Osteocyte (in vitro differentiated cells): ENCODE measurements at regions not wholly inside any gene's neighbourhood (a gene's known extent, or its start where the extent isn't known, plus 50 kb on each side); places are given as distances from the start of the nearest gene placed in this dataset.
"Not testable (repeated sequence)": the region's sequence is repeated elsewhere in the genome, so short reads cannot be mapped to it uniquely, and the experiment has no call there.

ENCODE experiments used
- DNase-seq: peaks from one replicate; pipeline ENCODE4 v3.0.0; 2021; ENCODE audit warnings: mixed read lengths; ENCODE audit not compliant: unreplicated experiment; ENCODE audit errors: extremely low spot score
- H3K27ac Mint-ChIP-seq: one replicate; pipeline ENCODE4 v1.8.0; 2021; ENCODE audit warnings: mild to moderate bottlenecking, mixed read lengths; ENCODE audit not compliant: unreplicated experiment
- H3K27me3 Mint-ChIP-seq: one replicate; pipeline ENCODE4 v1.8.0; 2021; ENCODE audit warnings: mixed read lengths; ENCODE audit not compliant: unreplicated experiment
- H3K36me3 Mint-ChIP-seq: one replicate; pipeline ENCODE4 v1.8.0; 2021; ENCODE audit warnings: mixed read lengths; ENCODE audit not compliant: unreplicated experiment
- H3K4me1 Mint-ChIP-seq: one replicate; pipeline ENCODE4 v1.8.0; 2021; ENCODE audit warnings: mixed read lengths; ENCODE audit not compliant: unreplicated experiment
- H3K4me3 Mint-ChIP-seq: one replicate; pipeline ENCODE4 v1.8.0; 2021; ENCODE audit warnings: mild to moderate bottlenecking, moderate library complexity, mixed read lengths; ENCODE audit not compliant: unreplicated experiment
- H3K9me3 Mint-ChIP-seq: one replicate; pipeline ENCODE4 v1.8.0; 2021; ENCODE audit warnings: mixed read lengths; ENCODE audit not compliant: unreplicated experiment

- H3K9me3 Mint-ChIP-seq, DNase-seq, H3K36me3 Mint-ChIP-seq, H3K27ac Mint-ChIP-seq, H3K4me3 Mint-ChIP-seq, H3K27me3 Mint-ChIP-seq, H3K4me1 Mint-ChIP-seq: not testable (repeated sequence)
These were observed 118.1 kb upstream of the PLGLB2 start for GRCh38 chr2:87629491-87630458.

- H3K4me1 Mint-ChIP-seq, H3K27ac Mint-ChIP-seq, H3K27me3 Mint-ChIP-seq, H3K9me3 Mint-ChIP-seq, H3K4me3 Mint-ChIP-seq, DNase-seq, H3K36me3 Mint-ChIP-seq: not testable (repeated sequence)
These were observed 117.0 kb upstream of the PLGLB2 start for GRCh38 chr2:87630892-87631291.

- H3K36me3 Mint-ChIP-seq = not testable (repeated sequence)
These were observed 116.5 kb upstream of the PLGLB2 start for GRCh38 chr2:87631402-87631801.

GRCh38 chr2:87633287-87633963 lies 114.5 kb upstream of the PLGLB2 start:
- not testable (repeated sequence) for DNase-seq, H3K27ac Mint-ChIP-seq, H3K4me1 Mint-ChIP-seq, H3K9me3 Mint-ChIP-seq, H3K36me3 Mint-ChIP-seq, H3K4me3 Mint-ChIP-seq, H3K27me3 Mint-ChIP-seq

More at GRCh38 chr2:87631402-87631801, 116.5 kb upstream of the PLGLB2 start:
- DNase-seq, H3K4me1 Mint-ChIP-seq, H3K9me3 Mint-ChIP-seq, H3K4me3 Mint-ChIP-seq, H3K27ac Mint-ChIP-seq, H3K27me3 Mint-ChIP-seq: not testable (repeated sequence)

GRCh38 chr2:87634106-87634505 lies 113.8 kb upstream of the PLGLB2 start:
- H3K36me3 Mint-ChIP-seq, H3K27me3 Mint-ChIP-seq, H3K4me3 Mint-ChIP-seq, H3K9me3 Mint-ChIP-seq, H3K4me1 Mint-ChIP-seq, DNase-seq, H3K27ac Mint-ChIP-seq: not testable (repeated sequence)

GRCh38 chr2:87634971-87635650 lies 112.8 kb upstream of the PLGLB2 start:
- not testable (repeated sequence) for H3K4me1 Mint-ChIP-seq, H3K36me3 Mint-ChIP-seq, H3K4me3 Mint-ChIP-seq, H3K27me3 Mint-ChIP-seq, DNase-seq, H3K9me3 Mint-ChIP-seq
- H3K27ac Mint-ChIP-seq = peak overlapping the region; percentile 59

- not testable (repeated sequence) for H3K36me3 Mint-ChIP-seq, DNase-seq, H3K4me3 Mint-ChIP-seq, H3K4me1 Mint-ChIP-seq, H3K27ac Mint-ChIP-seq, H3K27me3 Mint-ChIP-seq, H3K9me3 Mint-ChIP-seq
These were observed 111.6 kb upstream of the PLGLB2 start for GRCh38 chr2:87636246-87636645.

GRCh38 chr2:87636735-87637134 lies 111.2 kb upstream of the PLGLB2 start:
- not testable (repeated sequence) for H3K9me3 Mint-ChIP-seq, H3K4me3 Mint-ChIP-seq, H3K27me3 Mint-ChIP-seq, H3K27ac Mint-ChIP-seq, H3K4me1 Mint-ChIP-seq, H3K36me3 Mint-ChIP-seq, DNase-seq

GRCh38 chr2:87637249-87637990 lies 110.5 kb upstream of the PLGLB2 start:
- H3K36me3 Mint-ChIP-seq, H3K4me1 Mint-ChIP-seq, DNase-seq, H3K9me3 Mint-ChIP-seq, H3K4me3 Mint-ChIP-seq, H3K27me3 Mint-ChIP-seq, H3K27ac Mint-ChIP-seq: not testable (repeated sequence)

- not testable (repeated sequence) for H3K27ac Mint-ChIP-seq, H3K4me1 Mint-ChIP-seq, H3K4me3 Mint-ChIP-seq, H3K27me3 Mint-ChIP-seq, DNase-seq, H3K36me3 Mint-ChIP-seq, H3K9me3 Mint-ChIP-seq
These were observed 109.6 kb upstream of the PLGLB2 start for GRCh38 chr2:87638114-87638807.

- H3K4me1 Mint-ChIP-seq, DNase-seq, H3K9me3 Mint-ChIP-seq, H3K4me3 Mint-ChIP-seq, H3K36me3 Mint-ChIP-seq, H3K27ac Mint-ChIP-seq, H3K27me3 Mint-ChIP-seq: not testable (repeated sequence)
These were observed 109.0 kb upstream of the PLGLB2 start for GRCh38 chr2:87638872-87639271.
